ENCODE measurements at regions not wholly inside any gene's neighbourhood (a gene's known extent, or its start where the extent isn't known, plus 50 kb on each side); places are given as distances from the start of the nearest gene placed in this dataset.

DNA sequence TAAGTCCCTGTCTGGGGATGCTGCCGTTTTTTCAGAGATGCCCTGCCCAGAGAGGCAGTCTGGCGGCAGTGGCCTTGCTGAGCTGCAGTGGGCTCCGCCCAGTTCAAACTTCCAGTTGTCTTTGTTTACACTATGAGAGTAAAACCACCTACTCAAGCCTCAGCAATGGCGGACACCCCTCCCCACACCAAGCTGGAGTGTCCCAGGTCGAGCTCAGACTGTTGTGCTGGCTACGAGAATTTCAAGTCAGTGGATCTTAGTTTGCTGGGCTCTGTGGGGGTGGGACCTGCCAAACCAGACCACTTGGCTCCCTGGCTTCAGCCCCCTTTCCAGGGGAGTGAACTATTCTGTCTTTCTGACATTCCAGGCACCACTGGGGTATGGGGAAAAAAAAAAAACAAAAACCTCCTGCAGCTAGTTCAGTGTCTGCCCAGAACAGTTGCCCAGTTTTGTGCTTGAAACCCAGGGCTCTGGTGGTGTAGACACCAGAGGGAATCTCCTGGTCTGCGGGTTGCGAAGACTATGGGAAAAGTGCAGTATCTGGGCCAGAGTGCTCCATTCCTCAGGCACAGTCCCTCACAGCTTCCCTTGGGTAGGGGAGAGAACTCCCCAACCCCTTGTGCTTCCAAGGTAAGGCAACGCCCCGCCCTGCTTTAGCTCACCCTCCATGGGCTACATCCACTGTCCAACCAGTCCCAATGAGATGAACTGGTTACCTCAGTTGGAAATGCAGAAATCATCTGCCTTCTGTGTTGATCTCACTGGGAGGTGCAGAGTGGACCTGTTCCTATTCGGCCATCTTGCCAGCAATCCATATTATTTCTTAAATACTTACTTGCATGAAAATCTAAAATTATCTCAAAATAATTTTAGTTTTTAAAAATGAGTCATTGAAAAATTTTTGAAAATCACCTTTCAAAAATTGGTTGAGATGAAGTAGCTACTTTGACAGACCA is 338.0 kb downstream of the OSR1 start:
- in situ Hi-C loops (cut with HindIII; ENCODE audit: low sequenced_read_pairs) = no loop called here
- no peak for DNase-seq (ENCODE audit: low read depth)
- H3K4me3 ChIP-seq (ENCODE audit: low read depth, low read length) = no peak overlapping the region
- TF ChIP-seq, protein P1, sequence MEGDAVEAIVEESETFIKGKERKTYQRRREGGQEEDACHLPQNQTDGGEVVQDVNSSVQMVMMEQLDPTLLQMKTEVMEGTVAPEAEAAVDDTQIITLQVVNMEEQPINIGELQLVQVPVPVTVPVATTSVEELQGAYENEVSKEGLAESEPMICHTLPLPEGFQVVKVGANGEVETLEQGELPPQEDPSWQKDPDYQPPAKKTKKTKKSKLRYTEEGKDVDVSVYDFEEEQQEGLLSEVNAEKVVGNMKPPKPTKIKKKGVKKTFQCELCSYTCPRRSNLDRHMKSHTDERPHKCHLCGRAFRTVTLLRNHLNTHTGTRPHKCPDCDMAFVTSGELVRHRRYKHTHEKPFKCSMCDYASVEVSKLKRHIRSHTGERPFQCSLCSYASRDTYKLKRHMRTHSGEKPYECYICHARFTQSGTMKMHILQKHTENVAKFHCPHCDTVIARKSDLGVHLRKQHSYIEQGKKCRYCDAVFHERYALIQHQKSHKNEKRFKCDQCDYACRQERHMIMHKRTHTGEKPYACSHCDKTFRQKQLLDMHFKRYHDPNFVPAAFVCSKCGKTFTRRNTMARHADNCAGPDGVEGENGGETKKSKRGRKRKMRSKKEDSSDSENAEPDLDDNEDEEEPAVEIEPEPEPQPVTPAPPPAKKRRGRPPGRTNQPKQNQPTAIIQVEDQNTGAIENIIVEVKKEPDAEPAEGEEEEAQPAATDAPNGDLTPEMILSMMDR (IDR thresholded peaks at IDR 0.05; ENCODE audit: low read depth, low read length, missing control alignments) = no peak

- TF ChIP-seq, protein P1 (IDR thresholded peaks at IDR 0.05; ENCODE audit: low read depth, low read length, missing control alignments) = no peak
- no peak overlapping the region for H3K4me3 ChIP-seq (ENCODE audit: low read depth, low read length)
- DNase-seq (ENCODE audit: low read depth) = no peak
- in situ Hi-C loops (cut with HindIII; ENCODE audit: low sequenced_read_pairs) = no loop called here
Measured at GRCh38 chr2:19009510-19009909, 348.9 kb downstream of the OSR1 start.

DNA sequence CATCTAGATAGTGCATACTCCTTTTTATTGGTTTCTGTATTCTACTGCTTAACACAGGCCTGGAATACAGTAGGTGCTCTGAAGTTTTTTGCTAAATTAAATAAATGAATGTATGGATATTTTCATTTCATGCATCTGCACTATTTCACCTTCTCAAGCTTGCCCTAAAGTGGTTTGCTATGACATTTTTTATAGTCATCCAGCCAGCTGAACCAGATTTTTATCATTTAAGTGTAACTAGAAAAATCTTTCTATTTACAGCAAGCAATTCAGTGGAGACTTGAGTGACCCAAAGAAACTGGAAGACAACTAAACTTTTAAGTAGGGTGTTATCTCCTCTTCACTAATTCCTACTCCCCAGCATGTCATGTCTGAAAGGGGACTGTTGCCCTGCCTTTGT is 354.9 kb downstream of the OSR1 start:
- TF ChIP-seq, protein P1 (IDR thresholded peaks at IDR 0.05; ENCODE audit: low read depth, low read length, missing control alignments) = no peak
- in situ Hi-C loops (cut with HindIII; ENCODE audit: low sequenced_read_pairs) = no loop called here
- H3K4me3 ChIP-seq (ENCODE audit: low read depth, low read length) = no peak overlapping the region
- DNase-seq (ENCODE audit: low read depth) = no peak

DNA sequence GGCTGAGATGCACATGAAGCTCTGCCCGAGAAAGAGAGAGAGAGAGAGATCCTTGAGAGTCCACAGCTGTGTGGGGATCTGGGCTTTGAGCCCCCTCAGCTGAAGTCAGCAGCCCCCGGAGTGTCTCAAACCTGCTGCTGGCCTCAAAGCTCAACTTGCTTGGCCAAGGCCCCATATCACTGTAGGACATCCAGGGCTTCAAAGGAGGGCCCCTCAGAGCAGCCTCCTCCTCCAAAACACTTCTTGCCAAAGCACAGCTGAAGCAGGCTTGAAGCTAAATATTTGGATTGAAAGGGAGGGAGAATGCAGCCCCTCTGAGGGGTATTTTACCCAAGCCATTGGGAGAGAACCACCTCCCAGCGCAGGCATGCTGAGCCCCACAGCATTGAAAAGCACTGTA is 357.6 kb downstream of the OSR1 start:
- in situ Hi-C loops (cut with HindIII; ENCODE audit: low sequenced_read_pairs) = no loop called here
- DNase-seq (ENCODE audit: low read depth) = no peak
- H3K4me3 ChIP-seq (ENCODE audit: low read depth, low read length) = no peak overlapping the region
- TF ChIP-seq, protein P1 (IDR thresholded peaks at IDR 0.05; ENCODE audit: low read depth, low read length, missing control alignments) = no peak

DNA sequence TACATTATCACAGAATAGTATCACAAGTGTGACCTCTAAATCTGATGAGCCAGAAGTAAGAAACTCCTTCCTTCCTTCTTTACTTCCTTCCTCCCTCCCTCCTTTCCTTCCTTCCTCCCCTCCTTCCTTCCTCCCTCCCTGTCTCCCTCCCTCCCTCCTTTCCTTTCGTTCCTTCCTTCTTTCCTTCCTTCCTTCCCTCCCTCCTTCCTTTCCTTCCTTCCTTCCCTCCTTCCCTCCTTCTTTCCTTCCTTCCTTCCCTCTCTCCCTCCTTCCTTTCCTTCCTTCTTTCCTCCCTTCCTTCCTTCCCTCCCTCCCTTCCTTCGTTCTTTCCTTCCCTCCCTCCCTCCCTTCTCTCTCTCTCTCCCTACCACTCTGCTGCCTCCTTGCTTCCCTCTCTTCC is 359.2 kb downstream of the OSR1 start:
- in situ Hi-C loops (cut with HindIII; ENCODE audit: low sequenced_read_pairs) = no loop called here
- TF ChIP-seq, protein P1 (IDR thresholded peaks at IDR 0.05; ENCODE audit: low read depth, low read length, missing control alignments) = no peak
- no peak overlapping the region for H3K4me3 ChIP-seq (ENCODE audit: low read depth, low read length)
- DNase-seq (ENCODE audit: low read depth) = no peak

- TF ChIP-seq, protein P1 (IDR thresholded peaks at IDR 0.05; ENCODE audit: low read depth, low read length, missing control alignments) = no peak
- DNase-seq (ENCODE audit: low read depth) = no peak
- in situ Hi-C loops (cut with HindIII; ENCODE audit: low sequenced_read_pairs) = no loop called here
- no peak overlapping the region for H3K4me3 ChIP-seq (ENCODE audit: low read depth, low read length)
Measured at GRCh38 chr2:18998491-18998890, 359.9 kb downstream of the OSR1 start.

Data from astrocyte of the cerebellum (primary cell).